ENCODE measurements at regions not wholly inside any gene's neighbourhood (a gene's known extent, or its start where the extent isn't known, plus 50 kb on each side); places are given as distances from the start of the nearest gene placed in this dataset.
"Not testable (repeated sequence)": the region's sequence is repeated elsewhere in the genome, so short reads cannot be mapped to it uniquely, and the experiment has no call there.

- TF ChIP-seq, protein P1, sequence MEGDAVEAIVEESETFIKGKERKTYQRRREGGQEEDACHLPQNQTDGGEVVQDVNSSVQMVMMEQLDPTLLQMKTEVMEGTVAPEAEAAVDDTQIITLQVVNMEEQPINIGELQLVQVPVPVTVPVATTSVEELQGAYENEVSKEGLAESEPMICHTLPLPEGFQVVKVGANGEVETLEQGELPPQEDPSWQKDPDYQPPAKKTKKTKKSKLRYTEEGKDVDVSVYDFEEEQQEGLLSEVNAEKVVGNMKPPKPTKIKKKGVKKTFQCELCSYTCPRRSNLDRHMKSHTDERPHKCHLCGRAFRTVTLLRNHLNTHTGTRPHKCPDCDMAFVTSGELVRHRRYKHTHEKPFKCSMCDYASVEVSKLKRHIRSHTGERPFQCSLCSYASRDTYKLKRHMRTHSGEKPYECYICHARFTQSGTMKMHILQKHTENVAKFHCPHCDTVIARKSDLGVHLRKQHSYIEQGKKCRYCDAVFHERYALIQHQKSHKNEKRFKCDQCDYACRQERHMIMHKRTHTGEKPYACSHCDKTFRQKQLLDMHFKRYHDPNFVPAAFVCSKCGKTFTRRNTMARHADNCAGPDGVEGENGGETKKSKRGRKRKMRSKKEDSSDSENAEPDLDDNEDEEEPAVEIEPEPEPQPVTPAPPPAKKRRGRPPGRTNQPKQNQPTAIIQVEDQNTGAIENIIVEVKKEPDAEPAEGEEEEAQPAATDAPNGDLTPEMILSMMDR (IDR thresholded peaks at IDR 0.05): no peak
- DNase-seq: no peak
- ChIA-PET CTCF (no interaction called here), POLR2A (no interaction called here)
- no peaks in the 10 kb centered on the region for H3K4me1 Mint-ChIP-seq
- no peaks in the 10 kb centered on the region for H3K36me3 Mint-ChIP-seq (ENCODE audit: low read depth)
- no peak overlapping the region for H3K4me3 Mint-ChIP-seq
- peaks cover 1% of the 10 kb centered on the region for H3K27me3 Mint-ChIP-seq
- no peaks in the 10 kb centered on the region for H3K9me3 Mint-ChIP-seq
- intact Hi-C loops (cut with micrococcal nuclease): loop anchor here (2.0 kb wide), 1 partner anchor 412 kb away; no protein-coding TSS in a partner anchor
- H3K27ac Mint-ChIP-seq: no peak overlapping the region
- ATAC-seq (ENCODE audit: low read depth): no peak
These were observed 128.7 kb downstream of the TMX1 start for GRCh38 chr14:51368721-51369163.

GRCh38 chr14:51369814-51370213 lies 129.8 kb downstream of the TMX1 start:
- Mint-ChIP-seq H3K36me3 (ENCODE audit: low read depth) (no peaks in the 10 kb centered on the region), H3K9me3 (no peaks in the 10 kb centered on the region), H3K27ac (no peak overlapping the region), H3K4me3 (no peak overlapping the region), H3K27me3 (peaks cover 1% of the 10 kb centered on the region), H3K4me1 (no peaks in the 10 kb centered on the region)
- TF ChIP-seq, protein P1 (IDR thresholded peaks at IDR 0.05): no peak
- CTCF ChIA-PET: no interaction called here
- intact Hi-C loops (cut with micrococcal nuclease): loop anchor here (2.0 kb wide), 1 partner anchor 411 kb away; no protein-coding TSS in a partner anchor
- POLR2A ChIA-PET: no interaction called here
- ATAC-seq (ENCODE audit: low read depth): no peak
- DNase-seq: no peak

DNA sequence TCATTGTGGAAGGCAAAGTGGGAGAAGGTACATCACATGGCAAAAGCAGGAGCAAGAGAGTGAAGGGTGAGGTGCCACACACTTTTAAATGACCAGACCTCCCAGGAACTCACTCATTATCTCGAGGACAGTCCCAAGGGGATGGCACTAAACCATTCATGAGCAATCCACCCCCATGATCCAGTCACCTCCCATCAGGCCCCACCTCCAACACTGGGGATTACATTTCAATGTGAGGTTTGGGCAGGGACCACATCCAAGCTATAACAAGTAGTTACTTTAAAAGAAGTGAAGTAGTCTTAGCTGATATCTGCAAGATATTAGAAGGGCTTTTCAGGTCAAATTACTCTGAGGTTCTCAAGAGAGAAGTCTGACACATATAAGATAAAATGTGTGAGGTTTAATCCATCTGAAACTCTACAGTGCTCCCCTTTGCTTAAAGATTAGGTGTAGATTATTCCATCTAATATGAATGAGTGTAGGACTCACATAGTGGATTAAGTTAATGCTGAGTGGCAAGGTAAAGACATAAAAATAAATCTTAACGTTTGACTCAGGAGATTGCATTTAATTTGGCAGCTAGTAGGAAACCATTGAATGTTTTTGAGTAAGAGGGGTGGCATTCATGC lies 130.8 kb downstream of the TMX1 start:
- TF ChIP-seq, protein P1 (IDR thresholded peaks at IDR 0.05): no peak
- DNase-seq: no peak
- no peak overlapping the region for H3K4me3 Mint-ChIP-seq
- H3K36me3 Mint-ChIP-seq (ENCODE audit: low read depth): no peaks in the 10 kb centered on the region
- peaks cover 1% of the 10 kb centered on the region for H3K27me3 Mint-ChIP-seq
- CTCF ChIA-PET: no interaction called here
- H3K27ac Mint-ChIP-seq: no peak overlapping the region
- POLR2A ChIA-PET: no interaction called here
- ATAC-seq (ENCODE audit: low read depth): no peak
- no peaks in the 10 kb centered on the region for H3K9me3 Mint-ChIP-seq
- H3K4me1 Mint-ChIP-seq: no peaks in the 10 kb centered on the region
- intact Hi-C loops (cut with micrococcal nuclease): no loop called here

- H3K4me1 Mint-ChIP-seq; H3K9me3 Mint-ChIP-seq; DNase-seq; H3K36me3 Mint-ChIP-seq (ENCODE audit: low read depth); H3K27me3 Mint-ChIP-seq; intact Hi-C loops (cut with micrococcal nuclease); H3K4me3 Mint-ChIP-seq; ATAC-seq (ENCODE audit: low read depth); POLR2A ChIA-PET; H3K27ac Mint-ChIP-seq: not testable (repeated sequence)
- CTCF ChIA-PET: interaction anchor here (1.1 kb wide), 1 partner anchor 590 kb away, joined by 3 read pairs; no protein-coding TSS in a partner anchor
These were observed 137.1 kb downstream of the TMX1 start for GRCh38 chr14:51377186-51377585.

DNA sequence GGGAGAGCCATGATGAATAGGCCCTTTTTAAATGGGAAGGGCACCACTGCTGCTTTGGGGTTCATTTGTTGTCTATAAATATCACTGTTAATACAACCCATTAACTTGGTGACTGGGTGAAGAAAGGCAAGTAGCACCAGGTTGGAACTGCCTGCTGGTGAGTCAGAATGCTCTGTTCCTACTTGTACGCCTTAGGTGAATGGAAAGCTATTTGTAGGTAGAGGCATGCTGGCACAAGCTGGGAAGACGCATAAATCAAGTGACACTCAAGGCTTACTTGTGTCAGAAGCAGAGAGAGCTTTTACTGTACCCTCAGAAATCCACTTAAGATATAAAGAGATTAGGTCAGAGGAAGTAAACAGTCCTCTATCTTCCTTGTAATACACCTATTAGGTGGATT lies 142.5 kb downstream of the TMX1 start:
- Mint-ChIP-seq H3K27ac (no peak overlapping the region), H3K4me1 (no peaks in the 10 kb centered on the region), H3K36me3 (ENCODE audit: low read depth) (no peaks in the 10 kb centered on the region), H3K27me3 (peaks cover 5% of the 10 kb centered on the region), H3K4me3 (no peak overlapping the region), H3K9me3 (no peaks in the 10 kb centered on the region)
- ATAC-seq (ENCODE audit: low read depth): no peak
- POLR2A ChIA-PET: no interaction called here
- intact Hi-C loops (cut with micrococcal nuclease): no loop called here
- TF ChIP-seq, protein P1 (IDR thresholded peaks at IDR 0.05): no peak
- DNase-seq: no peak
- CTCF ChIA-PET: no interaction called here

- H3K4me3 Mint-ChIP-seq: no peak overlapping the region
- no peaks in the 10 kb centered on the region for H3K4me1 Mint-ChIP-seq
- no peaks in the 10 kb centered on the region for H3K36me3 Mint-ChIP-seq (ENCODE audit: low read depth)
- DNase-seq: no peak
- intact Hi-C loops (cut with micrococcal nuclease): no loop called here
- ChIA-PET CTCF (no interaction called here), POLR2A (no interaction called here)
- no peak for ATAC-seq (ENCODE audit: low read depth)
- H3K27me3 Mint-ChIP-seq: no peaks in the 10 kb centered on the region
- TF ChIP-seq, protein P1 (IDR thresholded peaks at IDR 0.05): no peak
- H3K27ac Mint-ChIP-seq: no peak overlapping the region
- H3K9me3 Mint-ChIP-seq: no peaks in the 10 kb centered on the region
These were observed 146.4 kb downstream of the TMX1 start for GRCh38 chr14:51386411-51386810.
